GM15510 (cell line): ENCODE measurements at regions not wholly inside any gene's neighbourhood (a gene's known extent, or its start where the extent isn't known, plus 50 kb on each side); places are given as distances from the start of the nearest gene placed in this dataset.

Experiments
- POLR2A ChIP-seq: IDR thresholded peaks from 3 replicates; pipeline ENCODE4 v1.6.1; 2011; ENCODE audit warnings: borderline replicate concordance; ENCODE audit not compliant: insufficient read length; ENCODE audit errors: extremely low read depth

DNA sequence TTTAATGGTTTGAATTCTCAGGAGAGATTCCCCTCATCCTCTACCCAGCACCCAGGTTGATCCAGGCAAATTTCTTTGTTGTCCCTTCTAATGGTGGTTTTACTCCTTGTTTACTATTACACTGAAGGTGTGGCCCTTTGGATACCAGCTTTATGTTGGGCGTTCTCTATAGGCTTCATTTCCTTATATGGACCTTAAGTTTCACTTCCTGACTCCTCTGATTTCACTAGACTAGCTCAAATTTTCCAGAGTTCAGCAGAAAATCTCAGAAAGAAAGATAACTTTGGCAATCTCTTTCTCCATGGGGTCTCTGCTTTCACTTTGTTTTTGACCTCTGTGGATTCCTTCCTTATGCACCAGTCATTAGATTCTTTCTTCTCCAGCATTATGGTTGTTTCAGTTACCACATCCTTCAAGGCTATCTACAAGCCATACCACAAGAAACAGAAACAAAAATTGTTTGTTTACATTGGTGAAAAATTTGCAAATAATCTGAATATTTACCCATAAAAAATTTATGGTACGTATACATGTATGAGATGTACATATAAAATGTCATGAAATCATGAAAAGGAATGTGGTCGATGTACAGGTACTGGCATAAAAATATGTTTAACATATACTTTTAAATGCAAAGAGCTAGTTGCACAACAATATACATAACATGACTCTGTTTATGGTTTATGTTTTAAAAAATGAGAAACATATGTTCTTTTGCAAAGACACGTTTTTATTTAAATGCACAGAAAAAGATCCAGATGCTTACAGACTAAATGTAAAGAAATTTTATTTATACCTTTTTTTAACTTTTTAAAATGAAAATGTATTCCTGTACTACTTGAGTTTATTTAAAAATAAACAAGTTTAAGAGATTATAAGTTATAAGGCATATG is 212.6 kb downstream of the LACC1 start:
- TF ChIP-seq POLR2A = no peak

DNA sequence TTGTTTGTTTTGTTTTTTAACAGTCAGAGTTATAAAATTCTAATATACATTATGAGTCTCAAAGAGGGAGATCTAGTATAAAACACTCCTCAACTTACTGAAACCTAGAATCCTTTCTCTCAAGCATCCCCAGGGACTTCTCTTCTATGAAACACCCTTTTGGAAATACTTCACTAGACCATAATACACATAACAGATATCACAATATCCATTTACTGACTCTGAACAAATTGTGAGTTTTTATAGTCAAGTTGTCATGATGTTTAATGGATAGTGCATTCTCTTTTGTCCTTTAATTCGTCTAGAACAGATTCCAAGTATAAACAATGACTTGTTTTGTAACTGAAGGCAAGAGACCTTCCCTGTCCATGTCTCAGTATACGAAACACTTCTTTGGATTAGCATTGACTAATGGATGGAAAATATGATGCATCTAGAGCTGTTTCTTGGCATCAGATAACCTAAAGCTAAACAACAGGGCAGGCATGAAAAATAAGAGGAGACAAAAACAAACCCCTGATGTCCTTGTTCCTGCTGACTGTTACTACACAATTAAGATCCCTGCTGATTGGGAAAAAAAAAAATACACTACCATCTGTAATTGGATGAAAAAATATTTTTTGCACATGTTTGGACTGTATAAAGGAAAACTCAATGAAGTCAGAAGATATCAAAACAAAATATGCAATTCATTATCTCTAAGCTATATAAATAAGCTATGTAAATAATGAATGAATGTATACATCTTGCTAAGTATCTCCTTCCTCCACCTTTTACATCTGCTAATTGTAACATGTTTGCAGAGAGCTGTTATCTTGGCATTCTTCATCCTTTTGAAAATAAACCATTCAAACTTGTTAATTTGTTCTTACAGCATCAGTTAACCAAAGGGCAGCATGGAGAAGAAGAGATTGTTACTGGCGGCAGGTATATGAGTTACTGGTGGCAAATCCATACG is 214.2 kb downstream of the LACC1 start:
- TF ChIP-seq POLR2A = no peak

DNA sequence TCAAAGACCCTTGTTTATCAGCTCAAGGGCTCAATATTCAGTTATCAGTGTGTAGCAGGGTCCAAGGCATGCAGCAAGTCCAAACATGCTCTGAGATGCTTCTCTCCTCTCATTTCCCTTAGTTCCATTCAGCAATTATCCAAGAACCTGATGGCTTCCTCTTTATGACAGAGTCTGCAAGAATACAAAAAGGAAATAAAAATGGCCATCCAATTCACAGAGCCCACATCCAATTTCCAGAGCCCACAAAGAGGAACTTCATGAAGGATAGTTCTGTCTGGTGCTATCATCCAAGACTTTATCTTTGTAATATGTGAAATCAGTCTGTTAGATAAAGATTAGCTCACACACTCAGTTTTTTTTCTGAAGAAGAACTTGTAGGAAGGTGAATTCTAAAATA is 217.2 kb downstream of the LACC1 start:
- TF ChIP-seq POLR2A = no peak

DNA sequence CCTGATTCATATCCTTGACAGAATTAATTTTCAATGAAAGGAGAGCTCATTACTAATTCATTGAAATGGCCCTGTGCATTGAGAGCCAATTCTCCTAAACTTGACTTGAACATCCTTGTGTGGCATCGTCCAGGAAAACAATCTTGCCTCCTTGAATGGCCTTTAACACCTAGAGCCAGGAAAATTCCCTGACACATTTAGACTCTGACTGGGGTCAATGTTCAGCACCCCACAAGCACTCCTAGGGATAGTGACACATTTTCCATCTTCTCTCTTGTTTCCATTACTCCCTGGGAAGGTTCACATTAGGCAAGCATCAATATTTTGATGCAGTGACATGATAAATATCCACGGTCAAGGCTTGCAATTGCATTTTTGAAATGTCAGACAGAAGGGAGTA is 218.9 kb downstream of the LACC1 start:
- no peak for TF ChIP-seq POLR2A

DNA sequence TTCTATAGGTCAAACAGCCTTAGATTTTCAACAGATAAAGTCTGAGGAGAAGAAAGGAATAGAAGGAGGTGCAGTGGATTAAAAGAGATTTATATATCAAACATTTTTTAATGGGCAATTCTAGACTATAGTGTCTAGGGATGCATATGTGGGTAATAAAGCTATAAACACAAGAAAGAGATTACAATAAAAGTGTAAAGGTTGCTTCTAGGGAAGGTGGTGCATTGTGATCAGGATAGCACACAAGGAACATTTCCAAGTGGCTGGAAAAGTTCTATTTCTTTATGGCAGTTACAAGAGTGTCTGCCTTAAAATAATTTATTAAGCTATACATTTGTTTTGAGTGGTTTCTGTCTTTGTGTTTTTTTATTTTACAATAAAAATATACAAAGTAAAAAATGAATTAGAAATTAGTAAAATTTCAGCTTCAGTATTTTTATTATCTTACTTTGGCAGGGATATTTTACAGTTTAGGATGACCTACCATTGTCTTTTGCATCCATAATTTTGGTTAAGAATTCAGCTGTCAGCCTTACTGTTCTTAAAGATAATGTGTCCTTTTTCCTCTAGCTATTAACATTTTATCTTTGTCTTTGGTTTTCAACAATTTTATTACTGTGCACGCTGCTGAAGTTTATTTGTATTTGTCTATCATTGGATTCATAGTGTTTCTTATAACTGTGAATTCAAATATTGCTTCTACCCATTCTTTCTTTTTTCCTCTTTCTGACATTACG is 221.8 kb downstream of the LACC1 start:
- TF ChIP-seq POLR2A = no peak

DNA sequence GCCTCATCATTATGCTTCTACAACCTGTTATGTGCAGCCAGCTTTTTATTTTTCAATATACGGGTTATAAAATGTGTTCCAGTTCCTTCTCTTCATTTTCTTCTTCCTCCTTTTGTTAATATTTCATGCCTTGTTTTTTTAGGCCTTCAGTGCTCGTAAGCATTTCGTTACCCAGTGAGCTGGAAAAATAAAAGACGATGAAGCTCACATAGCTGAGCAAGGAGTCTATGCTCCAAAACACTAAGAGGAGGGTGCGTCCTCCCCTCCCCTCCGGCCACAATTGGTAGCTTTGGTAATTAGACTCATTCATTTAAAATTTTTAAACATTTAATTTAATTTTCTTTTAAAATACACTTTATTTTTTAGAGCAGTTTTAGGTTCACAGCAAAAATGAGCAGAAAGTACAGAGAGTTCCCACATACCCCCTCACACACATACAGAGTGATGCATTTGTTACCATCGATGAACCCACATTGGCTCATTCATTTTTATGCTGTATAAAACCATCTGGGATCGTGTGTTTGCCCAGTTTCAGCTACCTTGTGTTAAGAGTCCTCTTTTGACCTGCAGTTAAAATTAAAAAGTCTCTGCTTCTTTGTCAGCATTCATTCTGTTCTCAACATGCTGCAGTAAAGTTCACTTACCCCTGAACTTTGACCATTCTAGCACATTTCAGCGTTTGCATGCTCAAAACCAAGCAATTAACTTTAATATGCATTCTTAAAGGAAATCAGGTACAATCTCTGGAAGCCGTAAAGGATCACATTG is 223.9 kb downstream of the LACC1 start:
- TF ChIP-seq POLR2A = no peak

DNA sequence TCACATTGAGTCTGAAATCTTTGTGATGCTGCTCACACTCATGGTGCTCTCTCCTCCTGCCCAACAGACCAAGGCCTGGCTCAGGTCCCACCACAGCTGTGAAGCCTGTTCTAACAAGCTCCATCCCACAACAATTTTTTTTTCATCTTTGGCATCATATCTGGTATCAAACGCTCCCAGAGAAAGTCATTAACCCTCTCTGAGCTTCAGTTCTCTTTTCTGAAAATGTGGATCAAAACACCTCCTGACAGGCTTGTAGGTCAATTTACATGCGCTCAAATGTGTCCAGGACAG is 224.4 kb downstream of the LACC1 start:
- TF ChIP-seq POLR2A = no peak

DNA sequence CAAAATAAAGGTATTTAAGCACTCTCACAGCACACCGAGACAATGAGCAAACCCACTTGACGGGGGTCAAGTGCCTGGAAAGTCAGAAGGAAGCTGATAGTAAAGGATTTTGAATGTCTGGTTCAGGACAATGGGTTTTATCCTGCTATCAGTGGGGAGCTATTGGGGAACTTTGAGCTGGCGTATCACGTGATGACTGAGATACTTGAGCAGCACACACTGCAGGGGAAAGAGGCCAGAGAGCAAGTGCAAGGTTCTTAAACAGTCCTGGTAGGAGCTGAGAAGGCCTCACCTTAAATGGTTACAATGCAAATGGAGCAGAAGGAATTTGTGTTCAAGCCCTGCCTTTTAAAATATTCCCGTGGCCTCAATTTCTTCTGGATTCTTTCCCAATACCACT is 225.3 kb downstream of the LACC1 start:
- no peak for TF ChIP-seq POLR2A

DNA sequence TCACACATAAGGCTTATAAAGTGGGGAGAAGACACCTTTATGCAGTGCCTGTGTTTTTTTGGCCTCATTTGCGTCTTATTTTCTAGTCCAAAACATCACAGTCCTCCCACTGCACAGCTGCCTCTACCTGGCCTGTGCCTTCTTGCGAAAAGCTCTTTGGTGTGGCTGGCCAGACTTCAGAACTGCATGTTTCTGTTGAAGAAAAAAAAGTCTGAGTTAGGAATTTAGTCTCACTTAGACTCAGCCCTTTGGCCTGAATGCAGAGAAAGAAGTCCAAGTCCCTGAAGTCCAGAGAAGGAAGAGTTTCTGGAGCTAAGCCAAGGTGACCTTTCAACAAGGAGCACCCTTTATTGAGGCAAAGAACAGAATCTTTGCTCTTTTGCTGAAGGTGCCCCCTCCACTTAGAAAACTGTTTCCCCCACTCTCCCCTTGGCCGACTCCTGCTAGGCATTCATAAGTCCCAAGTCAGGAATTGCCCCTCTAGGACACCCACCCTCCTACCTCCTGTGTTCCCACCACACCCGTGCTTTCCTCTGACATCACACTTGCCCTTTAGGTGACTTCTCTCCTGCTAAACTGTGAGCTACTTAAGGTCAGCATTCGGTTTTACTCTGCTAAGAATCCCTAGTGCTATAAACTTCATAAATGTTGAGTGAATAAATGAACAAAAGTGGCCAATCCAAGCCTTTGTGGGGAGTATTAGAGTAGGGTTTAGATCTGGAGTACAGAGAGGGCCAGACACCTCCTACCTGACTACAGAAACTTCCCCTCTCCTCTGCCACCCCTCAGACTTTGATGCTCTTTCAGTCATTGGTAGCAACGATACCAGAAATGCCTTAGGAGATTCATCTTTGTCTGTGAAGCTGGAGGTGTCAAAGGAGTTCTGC is 226.8 kb downstream of the LACC1 start:
- TF ChIP-seq POLR2A = no peak

DNA sequence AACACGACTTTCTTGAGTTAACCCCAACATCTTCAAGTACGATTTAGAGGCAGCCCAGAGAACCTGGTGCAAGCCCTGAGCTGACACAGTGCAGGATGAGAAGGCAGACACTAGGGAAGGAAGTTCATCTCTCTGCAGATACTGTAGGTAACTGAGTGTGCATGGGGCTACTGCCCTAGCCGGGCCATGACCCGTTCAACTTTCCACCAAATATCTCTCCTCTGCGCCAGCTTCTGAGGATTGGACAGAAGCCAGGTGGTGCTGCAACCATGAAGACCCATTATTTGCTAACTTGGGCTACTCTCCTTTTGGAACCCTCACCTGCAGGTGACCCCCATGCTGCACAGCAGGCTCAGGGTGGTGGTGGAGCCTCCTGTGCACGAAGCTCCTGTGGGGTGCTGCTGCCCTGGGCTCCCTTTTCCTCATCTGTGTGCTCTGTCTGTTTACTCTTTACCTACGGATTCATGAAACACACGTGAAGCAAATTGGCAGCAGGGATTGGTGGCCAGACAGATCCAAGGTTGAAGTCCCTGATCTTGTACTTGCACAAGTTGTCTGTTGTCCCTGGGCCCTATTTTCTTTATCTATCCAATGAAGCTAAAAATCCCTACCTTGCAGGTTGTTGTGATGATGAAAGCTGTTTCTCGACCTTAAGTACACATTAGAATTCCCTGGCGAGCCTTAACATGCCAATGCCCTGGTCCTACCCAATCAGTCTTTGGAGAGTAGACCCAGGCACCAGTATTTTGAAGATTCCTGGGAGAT is 227.8 kb downstream of the LACC1 start:
- no peak for TF ChIP-seq POLR2A

DNA sequence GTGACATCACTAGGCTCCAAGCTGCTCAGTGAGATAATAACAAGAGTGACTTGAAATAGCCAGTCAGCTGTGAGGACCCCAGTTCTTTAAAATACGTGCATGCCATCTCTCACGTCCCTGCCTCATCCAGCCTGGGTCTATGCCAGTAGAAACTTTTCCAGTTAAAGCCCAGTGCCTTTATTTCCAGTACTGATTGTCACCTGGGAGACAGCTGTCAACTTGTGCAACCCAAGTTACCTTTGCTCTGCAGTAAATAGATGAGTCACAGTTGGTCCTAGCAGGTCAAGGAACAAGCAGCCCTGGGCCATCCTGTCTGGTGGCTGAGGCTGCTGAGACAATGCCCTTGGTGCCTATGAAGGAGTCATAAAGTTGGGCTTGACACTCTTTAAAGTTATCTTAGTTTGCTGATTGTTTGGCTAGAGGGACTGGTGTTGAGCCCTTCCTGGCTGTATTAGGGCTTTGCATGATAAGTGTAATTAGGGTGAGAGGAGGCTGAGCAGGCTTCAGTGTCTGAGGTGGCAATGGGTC is 228.7 kb downstream of the LACC1 start:
- no peak for TF ChIP-seq POLR2A

DNA sequence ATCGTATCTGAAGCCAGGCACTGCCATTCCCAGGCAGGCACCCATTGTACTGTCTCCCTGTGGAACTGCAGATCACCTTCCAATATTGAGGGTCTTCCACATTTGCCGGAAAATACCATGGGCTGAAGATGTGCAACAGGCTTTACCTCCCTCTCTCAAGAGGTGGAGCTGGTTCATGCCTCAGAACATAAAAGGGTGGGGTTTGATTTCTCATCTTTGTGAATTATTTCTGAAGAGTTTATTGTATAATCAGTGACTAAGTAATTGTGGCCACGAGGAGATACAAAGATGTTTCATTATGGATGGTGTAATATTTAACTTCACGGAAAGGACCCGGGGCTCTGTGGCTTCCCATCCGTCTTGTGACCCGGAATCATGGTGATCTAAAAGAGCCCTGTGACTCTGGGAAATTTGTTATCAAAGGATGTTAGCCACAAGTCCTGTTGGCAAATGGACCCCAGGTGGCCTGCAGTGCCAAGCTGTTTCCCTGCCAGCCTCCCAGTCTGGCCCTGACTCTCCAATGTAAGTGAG is 230.5 kb downstream of the LACC1 start:
- no peak for TF ChIP-seq POLR2A

DNA sequence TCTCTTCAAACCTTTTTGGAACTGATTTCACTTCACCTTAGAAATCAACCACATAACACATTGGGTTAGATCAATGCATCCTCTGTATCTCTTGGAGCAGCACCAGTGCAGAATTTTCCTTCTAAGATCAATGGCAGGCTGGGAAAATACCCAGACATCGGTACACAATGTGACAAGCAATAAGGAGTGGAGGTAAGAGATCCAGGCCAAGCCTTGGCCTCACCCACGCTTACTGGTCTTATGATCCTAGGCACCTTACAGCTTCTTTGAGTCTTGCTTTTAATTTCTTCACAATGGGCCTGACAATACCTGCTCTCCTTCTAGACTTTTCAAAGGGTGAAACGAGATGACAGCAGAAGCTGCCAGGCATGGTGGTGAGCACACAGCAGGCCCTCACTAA is 232.0 kb downstream of the LACC1 start:
- no peak for TF ChIP-seq POLR2A
